ENCODE measurements at regions not wholly inside any gene's neighbourhood (a gene's known extent, or its start where the extent isn't known, plus 50 kb on each side); places are given as distances from the start of the nearest gene placed in this dataset.

- H3K36me3 ChIP-seq (ENCODE audit: control insufficient read depth in 2 of 2, extremely low read depth in 1 of 2, insufficient read depth in 2 of 2, low read length in 2 of 2) = no peaks in the 10 kb centered on the region
- H3K27ac ChIP-seq (ENCODE audit: control insufficient read depth, insufficient read depth, low read length) = no peak overlapping the region
- no peaks in the 10 kb centered on the region for H3K79me2 ChIP-seq (ENCODE audit: control insufficient read depth, insufficient read depth, low read length)
- no peaks in the 10 kb centered on the region for H3K27me3 ChIP-seq (ENCODE audit: control insufficient read depth, extremely low read depth, insufficient read depth, low read length)
- no peak for TF ChIP-seq EZH2 (IDR thresholded peaks at IDR 0.05; ENCODE audit: low read length)
- TF ChIP-seq CTCF (optimal IDR thresholded peaks at IDR 0.05 in 1 of 3, IDR thresholded peaks at IDR 0.05 in 1 of 3, conservative IDR thresholded peaks at IDR 0.05 in 1 of 3; ENCODE audit: extremely low read depth in 1 of 3, insufficient read depth in 2 of 3, low read length in 3 of 3) = no peak
- H3K9ac ChIP-seq (ENCODE audit: control insufficient read depth, extremely low read depth, insufficient read depth, low read length) = no peak overlapping the region
- no peak overlapping the region for H2AFZ ChIP-seq (ENCODE audit: control insufficient read depth, low read length)
- H3K4me1 ChIP-seq (ENCODE audit: control insufficient read depth, extremely low read depth, insufficient read depth, low read length) = no peaks in the 10 kb centered on the region
- H3K4me3 ChIP-seq (ENCODE audit: control insufficient read depth in 2 of 3, extremely low read depth in 1 of 3, insufficient read depth in 2 of 3, low read depth in 1 of 3, low read length in 3 of 3) = no peak overlapping the region
- no peaks in the 10 kb centered on the region for H3K9me3 ChIP-seq (ENCODE audit: control insufficient read depth, low read depth, low read length)
- no peak overlapping the region for H3K4me2 ChIP-seq (ENCODE audit: control insufficient read depth, extremely low read depth, insufficient read depth, low read depth, low read length)
- DNase-seq (ENCODE audit: low read depth, low spot score) (no peak), FAIRE-seq (no peak)
- H4K20me1 ChIP-seq (ENCODE audit: control insufficient read depth, extremely low read depth, insufficient read depth, low read length) = no peaks in the 10 kb centered on the region
- dilution Hi-C loops (cut with MboI; ENCODE audit: extremely low pct_ligation_motif_present, low sequenced_read_pairs) = no loop called here
- no peaks in the 10 kb centered on the region for H3K9me1 ChIP-seq (ENCODE audit: control insufficient read depth, extremely low read depth, insufficient read depth, low read length)
Observed at GRCh38 chr12:24356240-24356804, 406.9 kb upstream of the SOX5 start.

DNA sequence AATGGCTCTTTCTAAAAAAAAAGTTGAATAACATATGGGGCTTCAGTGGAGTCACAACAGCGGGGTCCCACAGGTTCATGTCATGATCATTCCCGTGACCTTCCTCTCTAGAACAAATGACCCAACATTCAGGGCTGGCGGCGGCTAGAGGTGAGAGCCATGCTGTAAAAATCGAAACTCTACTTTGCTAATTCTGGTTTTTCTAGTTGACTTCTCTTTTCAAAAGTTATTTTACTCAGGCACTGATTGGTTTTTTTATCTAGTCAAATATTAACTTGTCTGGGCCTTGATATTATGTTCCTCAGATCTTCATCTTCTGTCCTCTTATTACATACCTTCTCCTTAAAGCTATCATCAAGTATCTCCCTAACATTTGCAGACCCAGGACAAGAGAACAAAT, 402.9 kb upstream of the SOX5 start:
- no peaks in the 10 kb centered on the region for H3K36me3 ChIP-seq (ENCODE audit: control insufficient read depth in 2 of 2, extremely low read depth in 1 of 2, insufficient read depth in 2 of 2, low read length in 2 of 2)
- no peaks in the 10 kb centered on the region for H3K79me2 ChIP-seq (ENCODE audit: control insufficient read depth, insufficient read depth, low read length)
- H3K9ac ChIP-seq (ENCODE audit: control insufficient read depth, extremely low read depth, insufficient read depth, low read length) = no peak overlapping the region
- no peak overlapping the region for H3K27ac ChIP-seq (ENCODE audit: control insufficient read depth, insufficient read depth, low read length)
- H4K20me1 ChIP-seq (ENCODE audit: control insufficient read depth, extremely low read depth, insufficient read depth, low read length) = no peaks in the 10 kb centered on the region
- DNase-seq (ENCODE audit: low read depth, low spot score) = no peak
- FAIRE-seq = no peak
- no peak overlapping the region for H3K4me2 ChIP-seq (ENCODE audit: control insufficient read depth, extremely low read depth, insufficient read depth, low read depth, low read length)
- no peaks in the 10 kb centered on the region for H3K9me3 ChIP-seq (ENCODE audit: control insufficient read depth, low read depth, low read length)
- no peak for TF ChIP-seq CTCF (optimal IDR thresholded peaks at IDR 0.05 in 1 of 3, IDR thresholded peaks at IDR 0.05 in 1 of 3, conservative IDR thresholded peaks at IDR 0.05 in 1 of 3; ENCODE audit: extremely low read depth in 1 of 3, insufficient read depth in 2 of 3, low read length in 3 of 3)
- no peak for TF ChIP-seq EZH2 (IDR thresholded peaks at IDR 0.05; ENCODE audit: low read length)
- dilution Hi-C loops (cut with MboI; ENCODE audit: extremely low pct_ligation_motif_present, low sequenced_read_pairs) = no loop called here
- H3K4me3 ChIP-seq (ENCODE audit: control insufficient read depth in 2 of 3, extremely low read depth in 1 of 3, insufficient read depth in 2 of 3, low read depth in 1 of 3, low read length in 3 of 3) = no peak overlapping the region
- no peaks in the 10 kb centered on the region for H3K9me1 ChIP-seq (ENCODE audit: control insufficient read depth, extremely low read depth, insufficient read depth, low read length)
- H3K27me3 ChIP-seq (ENCODE audit: control insufficient read depth, extremely low read depth, insufficient read depth, low read length) = no peaks in the 10 kb centered on the region
- H3K4me1 ChIP-seq (ENCODE audit: control insufficient read depth, extremely low read depth, insufficient read depth, low read length) = no peaks in the 10 kb centered on the region
- H2AFZ ChIP-seq (ENCODE audit: control insufficient read depth, low read length) = no peak overlapping the region

All from keratinocyte (primary cell).